ENCODE measurements at regions not wholly inside any gene's neighbourhood (a gene's known extent, or its start where the extent isn't known, plus 50 kb on each side); places are given as distances from the start of the nearest gene placed in this dataset.
A peak's percentile ranks its signal among the peaks of the same experiment; 100 is the strongest.

DNA sequence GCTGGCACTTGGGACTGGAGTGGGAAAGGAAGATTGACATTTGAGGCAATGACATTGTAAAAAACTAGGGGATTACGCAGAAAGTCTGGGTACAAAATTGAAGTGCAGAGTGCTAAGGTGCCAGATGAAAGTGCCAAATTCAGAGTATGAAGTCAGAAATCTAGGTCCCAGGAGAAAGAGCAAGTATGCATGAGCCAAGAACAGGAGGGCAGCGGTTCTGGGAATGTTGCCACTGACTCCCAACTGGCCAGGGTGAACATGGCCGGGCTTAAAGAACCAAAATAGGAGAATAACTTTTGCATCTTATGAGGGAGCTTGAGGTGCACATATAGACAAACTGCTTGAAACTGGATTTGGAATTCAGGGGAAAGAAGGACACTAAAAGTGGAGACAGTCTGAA lies 495.8 kb upstream of the KLF12 start:
- no peak overlapping the region for H3K4me3 ChIP-seq
- no peaks in the 10 kb centered on the region for H3K9me3 ChIP-seq (ENCODE audit: control insufficient read depth in 4 of 4, insufficient read depth in 3 of 4, low read length in 3 of 4)
- TF ChIP-seq, protein P1, sequence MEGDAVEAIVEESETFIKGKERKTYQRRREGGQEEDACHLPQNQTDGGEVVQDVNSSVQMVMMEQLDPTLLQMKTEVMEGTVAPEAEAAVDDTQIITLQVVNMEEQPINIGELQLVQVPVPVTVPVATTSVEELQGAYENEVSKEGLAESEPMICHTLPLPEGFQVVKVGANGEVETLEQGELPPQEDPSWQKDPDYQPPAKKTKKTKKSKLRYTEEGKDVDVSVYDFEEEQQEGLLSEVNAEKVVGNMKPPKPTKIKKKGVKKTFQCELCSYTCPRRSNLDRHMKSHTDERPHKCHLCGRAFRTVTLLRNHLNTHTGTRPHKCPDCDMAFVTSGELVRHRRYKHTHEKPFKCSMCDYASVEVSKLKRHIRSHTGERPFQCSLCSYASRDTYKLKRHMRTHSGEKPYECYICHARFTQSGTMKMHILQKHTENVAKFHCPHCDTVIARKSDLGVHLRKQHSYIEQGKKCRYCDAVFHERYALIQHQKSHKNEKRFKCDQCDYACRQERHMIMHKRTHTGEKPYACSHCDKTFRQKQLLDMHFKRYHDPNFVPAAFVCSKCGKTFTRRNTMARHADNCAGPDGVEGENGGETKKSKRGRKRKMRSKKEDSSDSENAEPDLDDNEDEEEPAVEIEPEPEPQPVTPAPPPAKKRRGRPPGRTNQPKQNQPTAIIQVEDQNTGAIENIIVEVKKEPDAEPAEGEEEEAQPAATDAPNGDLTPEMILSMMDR (IDR thresholded peaks at IDR 0.05; ENCODE audit: control extremely low read depth, extremely low read depth), result no peak
- DNase-seq, result no peak
- H3K27me3 ChIP-seq (ENCODE audit: control insufficient read depth in 3 of 3, insufficient read depth in 3 of 3, low read length in 2 of 3), result no peaks in the 10 kb centered on the region
- 72 to 73% methylated on average over 3 of the region's 3 CpGs for WGBS, 2 donors
- no peak overlapping the region for H3K27ac ChIP-seq (ENCODE audit: low read depth in 1 of 2, low read length in 1 of 2)
- no peak overlapping the region for H3K9ac ChIP-seq (ENCODE audit: insufficient read depth in 1 of 2, low read length in 2 of 2)
- no peaks in the 10 kb centered on the region for H3K36me3 ChIP-seq (ENCODE audit: control insufficient read depth in 4 of 4, insufficient read depth in 4 of 4, low read length in 4 of 4)
- ATAC-seq (ENCODE audit: insufficient read depth, low FRiP score), result no peak
- no peaks in the 10 kb centered on the region for H3K4me1 ChIP-seq (ENCODE audit: control insufficient read depth in 5 of 5, insufficient read depth in 5 of 5, low read length in 5 of 5)

DNA sequence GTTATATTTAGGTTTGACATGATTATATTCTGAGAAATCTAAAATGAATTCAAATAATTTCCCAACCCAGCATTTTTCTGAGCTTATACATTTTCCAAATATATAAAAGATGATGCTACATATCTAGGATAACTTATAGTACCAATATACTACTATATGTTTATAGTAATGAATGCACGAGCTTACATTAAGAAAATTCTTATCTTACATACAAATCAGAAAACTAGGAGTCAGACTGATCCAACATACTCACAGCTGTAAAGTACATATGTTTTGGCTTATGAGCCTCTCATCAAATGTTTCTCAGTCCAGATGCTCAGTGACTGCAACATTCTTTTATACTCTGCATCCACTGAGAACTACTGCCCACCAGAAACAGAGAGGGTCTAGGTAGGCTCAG lies 491.3 kb upstream of the KLF12 start:
- TF ChIP-seq, protein P1 (IDR thresholded peaks at IDR 0.05; ENCODE audit: control extremely low read depth, extremely low read depth), result no peak
- peak in 2 of 3 donors; percentile 40 to 44 for DNase-seq
- peaks cover 0 to 5% (median 0%) of the 10 kb centered on the region in 5 donors for H3K4me1 ChIP-seq (ENCODE audit: control insufficient read depth in 5 of 5, insufficient read depth in 5 of 5, low read length in 5 of 5)
- 76 to 77% methylated on average over 1 of the region's 1 CpG for WGBS, 2 donors
- H3K27me3 ChIP-seq (ENCODE audit: control insufficient read depth in 3 of 3, insufficient read depth in 3 of 3, low read length in 2 of 3), result no peaks in the 10 kb centered on the region
- no peak overlapping the region for H3K4me3 ChIP-seq
- no peaks in the 10 kb centered on the region for H3K9me3 ChIP-seq (ENCODE audit: control insufficient read depth in 4 of 4, insufficient read depth in 3 of 4, low read length in 3 of 4)
- ATAC-seq (ENCODE audit: insufficient read depth, low FRiP score), result no peak
- no peak overlapping the region for H3K27ac ChIP-seq (ENCODE audit: low read depth in 1 of 2, low read length in 1 of 2)
- no peaks in the 10 kb centered on the region for H3K36me3 ChIP-seq (ENCODE audit: control insufficient read depth in 4 of 4, insufficient read depth in 4 of 4, low read length in 4 of 4)
- H3K9ac ChIP-seq (ENCODE audit: insufficient read depth in 1 of 2, low read length in 2 of 2), result no peak overlapping the region

DNA sequence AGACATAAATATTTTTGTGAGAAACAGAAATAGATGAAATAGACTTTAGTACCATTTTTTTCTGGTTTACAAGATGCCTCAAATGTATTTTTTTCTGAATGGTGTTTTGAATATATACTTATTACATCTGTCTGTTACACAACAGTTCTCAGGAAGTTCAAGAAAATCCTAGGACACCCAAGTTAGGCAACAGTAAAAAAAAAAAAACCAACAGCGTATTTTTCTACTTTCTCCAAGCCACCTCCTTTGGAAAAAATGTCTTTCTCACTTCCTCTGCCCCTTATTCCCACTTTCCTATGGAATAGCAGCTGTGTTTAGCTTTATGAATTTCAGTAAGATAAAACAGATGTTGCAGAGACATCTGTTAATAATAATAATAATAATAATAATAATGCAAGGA lies 489.6 kb upstream of the KLF12 start:
- Histone ChIP-seq H3K4me1 (ENCODE audit: control insufficient read depth in 5 of 5, insufficient read depth in 5 of 5, low read length in 5 of 5) (peaks cover 0 to 5% (median 0%) of the 10 kb centered on the region in 5 donors), H3K27ac (ENCODE audit: low read depth in 1 of 2, low read length in 1 of 2) (no peak overlapping the region), H3K9me3 (ENCODE audit: control insufficient read depth in 4 of 4, insufficient read depth in 3 of 4, low read length in 3 of 4) (no peaks in the 10 kb centered on the region), H3K9ac (ENCODE audit: insufficient read depth in 1 of 2, low read length in 2 of 2) (no peak overlapping the region), H3K4me3 (no peak overlapping the region), H3K36me3 (ENCODE audit: control insufficient read depth in 4 of 4, insufficient read depth in 4 of 4, low read length in 4 of 4) (no peaks in the 10 kb centered on the region), H3K27me3 (ENCODE audit: control insufficient read depth in 3 of 3, insufficient read depth in 3 of 3, low read length in 2 of 3) (no peaks in the 10 kb centered on the region)
- DNase-seq (peak in 2 of 3 donors; percentile 26 to 43), ATAC-seq (ENCODE audit: insufficient read depth, low FRiP score) (no peak)
- 62 to 71% methylated on average over 1 of the region's 1 CpG for WGBS, 2 donors
- TF ChIP-seq, protein P1 (IDR thresholded peaks at IDR 0.05; ENCODE audit: control extremely low read depth, extremely low read depth), result no peak

DNA sequence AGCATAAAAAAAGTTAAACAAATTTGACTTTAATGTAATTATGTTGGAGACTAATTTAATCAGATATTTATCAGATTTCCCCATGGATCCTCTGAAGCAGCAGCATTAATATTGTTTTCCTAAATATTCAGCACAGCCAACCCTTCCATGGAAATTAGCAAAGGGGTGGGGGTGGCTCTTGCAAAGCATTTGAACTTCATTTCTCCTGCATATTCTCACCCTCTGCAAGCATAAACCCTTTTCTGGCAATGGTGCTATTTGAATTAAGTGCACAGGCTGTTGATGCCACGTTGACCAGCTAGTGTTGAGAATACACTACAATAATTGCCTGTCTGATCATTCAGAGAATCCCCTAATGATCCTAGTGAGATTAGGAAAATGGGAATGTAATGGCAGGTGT lies 488.1 kb upstream of the KLF12 start:
- no peaks in the 10 kb centered on the region for H3K27me3 ChIP-seq (ENCODE audit: control insufficient read depth in 3 of 3, insufficient read depth in 3 of 3, low read length in 2 of 3)
- 59 to 77% methylated on average over 1 of the region's 1 CpG for WGBS, 2 donors
- no peak overlapping the region for H3K4me3 ChIP-seq
- no peaks in the 10 kb centered on the region for H3K9me3 ChIP-seq (ENCODE audit: control insufficient read depth in 4 of 4, insufficient read depth in 3 of 4, low read length in 3 of 4)
- H3K36me3 ChIP-seq (ENCODE audit: control insufficient read depth in 4 of 4, insufficient read depth in 4 of 4, low read length in 4 of 4), result no peaks in the 10 kb centered on the region
- TF ChIP-seq, protein P1 (IDR thresholded peaks at IDR 0.05; ENCODE audit: control extremely low read depth, extremely low read depth), result no peak
- H3K4me1 ChIP-seq (ENCODE audit: control insufficient read depth in 5 of 5, insufficient read depth in 5 of 5, low read length in 5 of 5), result peaks cover 0 to 5% (median 0%) of the 10 kb centered on the region in 5 donors
- DNase-seq (no peak), ATAC-seq (ENCODE audit: insufficient read depth, low FRiP score) (no peak)
- H3K27ac ChIP-seq (ENCODE audit: low read depth in 1 of 2, low read length in 1 of 2), result no peak overlapping the region
- no peak overlapping the region for H3K9ac ChIP-seq (ENCODE audit: insufficient read depth in 1 of 2, low read length in 2 of 2)
